GM19351 (cell line): ENCODE measurements at regions not wholly inside any gene's neighbourhood (a gene's known extent, or its start where the extent isn't known, plus 50 kb on each side); places are given as distances from the start of the nearest gene placed in this dataset.
"Not testable (repeated sequence)": the region's sequence is repeated elsewhere in the genome, so short reads cannot be mapped to it uniquely, and the experiment has no call there.

Experiments
- ATAC-seq: cut with Tn5 transposase; IDR thresholded peaks from one replicate; pipeline ENCODE4 v1.9.1; 2021; ENCODE audit warnings: mild to moderate bottlenecking, moderate library complexity; ENCODE audit not compliant: unreplicated experiment

- no peak for ATAC-seq
Observed at GRCh38 chr16:65375651-65376050, 253.8 kb upstream of the CDH11 start.

DNA sequence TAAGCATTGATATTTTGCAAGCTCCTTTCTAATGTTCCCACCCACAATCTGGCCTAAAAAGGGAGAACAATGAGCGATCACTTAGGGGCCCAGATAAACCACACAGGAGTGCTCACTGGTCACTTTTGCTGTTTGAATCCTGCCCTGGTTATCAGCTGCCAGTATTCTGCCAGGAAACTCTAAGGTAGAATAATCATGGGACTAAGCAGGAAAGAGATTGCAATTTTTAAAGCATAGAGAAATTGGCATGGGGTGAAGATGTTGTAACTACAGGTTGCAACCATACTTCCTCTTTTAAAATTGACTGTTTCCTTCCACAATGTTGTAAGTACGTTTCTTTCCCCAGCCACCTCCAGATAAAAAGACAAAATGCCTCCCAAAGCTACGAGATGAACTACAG lies 251.2 kb upstream of the CDH11 start:
- no peak for ATAC-seq

DNA sequence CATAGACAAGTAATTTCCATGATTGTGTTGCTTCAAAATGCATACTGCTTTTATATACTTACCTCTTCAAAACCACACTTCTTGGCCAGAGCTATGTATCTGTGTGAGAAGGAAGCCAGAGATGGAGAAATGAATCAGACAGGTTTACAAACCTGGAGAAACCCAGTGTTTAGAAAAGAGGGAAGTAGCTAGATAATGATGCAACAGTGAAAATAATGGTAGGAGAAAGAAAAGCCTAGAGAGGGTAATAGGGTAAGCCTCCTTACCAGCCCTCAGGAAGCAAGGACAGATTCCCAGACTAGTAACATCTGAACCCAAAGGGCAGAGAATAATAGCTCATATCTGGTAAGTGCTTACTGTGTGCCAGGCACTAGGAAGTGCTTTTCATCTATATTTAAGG lies 250.3 kb upstream of the CDH11 start:
- ATAC-seq: no peak

GRCh38 chr16:65365732-65366715 lies 244.2 kb upstream of the CDH11 start:
- no peak for ATAC-seq

DNA sequence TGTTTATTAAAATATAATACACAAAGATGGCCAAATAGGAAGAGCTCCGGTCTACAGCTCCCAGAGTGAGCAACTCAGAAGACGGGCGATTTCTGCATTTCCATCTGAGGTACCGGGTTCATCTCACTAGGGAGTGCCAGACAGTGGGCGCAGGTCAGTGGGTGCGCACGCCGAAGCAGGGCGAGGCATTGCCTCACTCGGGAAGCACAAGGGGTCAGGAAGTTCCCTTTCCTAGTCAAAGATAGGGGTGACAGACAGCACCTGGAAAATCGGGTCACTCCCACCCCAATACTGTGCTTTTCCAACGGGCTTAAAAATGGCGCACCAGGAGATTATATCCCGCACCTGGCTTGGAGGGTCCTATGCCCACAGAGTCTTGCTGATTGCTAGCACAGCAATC lies 234.9 kb upstream of the CDH11 start:
- ATAC-seq: not testable (repeated sequence)

GRCh38 chr16:65355706-65356105 lies 233.8 kb upstream of the CDH11 start:
- ATAC-seq: no peak

- no peak for ATAC-seq
Observed at GRCh38 chr16:65353183-65353582, 231.3 kb upstream of the CDH11 start.

DNA sequence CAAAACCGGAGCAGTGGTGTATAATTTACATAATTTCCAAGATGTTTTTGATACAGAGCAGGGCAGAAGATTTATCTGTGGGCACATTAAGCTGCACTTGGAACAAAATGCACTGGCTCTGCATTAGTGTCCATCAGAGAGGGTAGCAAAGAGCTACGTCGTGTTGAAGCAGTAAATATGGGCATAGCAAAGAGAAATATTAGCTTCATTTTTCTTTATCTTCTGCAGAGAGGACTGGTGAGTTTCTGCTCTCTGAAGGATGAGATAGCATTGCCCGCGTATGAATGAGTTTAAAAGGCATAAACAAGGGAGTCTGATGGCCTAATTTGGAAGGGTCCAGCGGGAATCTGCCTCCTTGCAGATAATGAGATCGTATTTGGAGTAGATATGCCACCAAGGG lies 227.8 kb upstream of the CDH11 start:
- no peak for ATAC-seq

DNA sequence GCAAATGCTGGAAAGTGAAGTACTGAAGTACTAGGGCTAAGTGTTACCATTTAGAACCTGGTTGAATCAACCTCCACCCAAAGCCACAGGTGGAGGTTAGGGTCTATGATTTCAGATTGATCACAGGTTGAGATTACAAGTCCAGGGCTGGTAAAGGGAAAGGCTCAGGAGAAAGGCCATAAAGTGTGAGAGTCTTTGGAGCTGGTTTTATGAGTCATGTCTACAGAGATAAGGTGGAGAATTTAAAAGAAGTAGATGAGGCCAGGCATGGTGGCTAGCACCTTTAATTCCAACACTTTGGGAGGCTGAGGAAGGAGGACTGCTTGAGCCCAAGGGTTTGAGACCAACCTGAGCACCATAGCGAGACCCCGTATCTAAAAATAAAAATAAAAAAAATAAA lies 221.7 kb upstream of the CDH11 start:
- no peak for ATAC-seq

GRCh38 chr16:65342231-65342866 lies 220.5 kb upstream of the CDH11 start:
- no peak for ATAC-seq

GRCh38 chr16:65339062-65339461 lies 217.2 kb upstream of the CDH11 start:
- ATAC-seq: no peak

DNA sequence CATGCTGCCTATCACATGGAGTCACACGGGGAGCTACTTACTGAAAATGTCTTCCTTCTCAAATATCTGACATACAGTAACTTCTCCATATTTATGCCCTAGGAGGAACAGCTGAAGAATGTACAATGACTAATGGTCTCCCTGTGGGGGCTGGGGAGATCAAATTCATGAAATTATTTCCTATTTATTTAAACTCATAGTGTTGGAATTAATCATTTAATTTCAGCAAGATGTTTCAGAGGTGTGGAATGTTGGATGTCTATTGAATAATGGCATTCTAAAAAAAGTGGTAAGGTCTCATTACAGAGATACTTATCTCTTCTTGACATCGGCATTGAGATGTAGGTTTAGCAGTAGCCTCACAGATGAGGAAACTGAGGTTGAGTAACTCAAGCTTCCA lies 214.3 kb upstream of the CDH11 start:
- ATAC-seq: no peak

DNA sequence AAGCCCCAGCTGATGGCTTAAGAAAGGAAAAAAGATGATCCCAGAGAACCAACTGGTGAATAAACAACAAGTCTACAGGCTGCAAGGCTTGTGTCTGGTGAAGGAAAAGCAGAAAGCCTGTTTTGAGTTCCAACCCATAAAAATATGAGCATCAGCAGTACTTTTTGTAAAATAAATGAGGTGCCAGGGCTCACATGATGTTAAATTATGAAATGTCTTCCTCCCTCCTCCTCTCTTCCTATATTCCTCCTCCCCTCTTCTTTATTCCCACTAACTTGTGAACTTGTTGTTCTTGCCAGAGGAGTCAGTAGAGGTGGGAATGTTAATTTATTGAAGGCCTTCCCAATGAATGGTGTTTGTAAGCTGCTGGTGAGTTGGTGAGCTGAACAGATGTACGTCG lies 212.2 kb upstream of the CDH11 start:
- no peak for ATAC-seq

GRCh38 chr16:65333283-65333682 lies 211.4 kb upstream of the CDH11 start:
- no peak for ATAC-seq

DNA sequence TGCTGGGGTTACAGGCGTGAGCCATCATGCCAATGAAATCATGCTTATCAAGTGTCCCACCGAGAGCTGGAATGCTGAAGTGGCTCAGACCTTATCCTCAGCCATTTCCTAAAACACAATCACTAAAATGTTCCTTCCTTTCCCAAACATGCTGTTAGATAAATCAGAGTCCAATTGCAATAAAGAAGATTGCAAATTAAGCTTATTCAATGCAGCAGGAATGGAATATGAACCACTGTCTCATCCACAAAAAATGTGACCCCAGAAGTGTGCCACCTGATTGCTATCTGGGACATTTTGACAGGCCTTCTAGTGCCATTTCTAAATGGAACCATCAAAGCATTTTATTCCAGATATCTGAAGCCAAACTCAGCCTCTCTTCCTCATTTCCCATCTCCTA lies 205.5 kb upstream of the CDH11 start:
- ATAC-seq: no peak

- ATAC-seq: no peak
Observed at GRCh38 chr16:65323655-65324237, 201.9 kb upstream of the CDH11 start.

GRCh38 chr16:65319621-65320231 lies 197.9 kb upstream of the CDH11 start:
- ATAC-seq: no peak

- ATAC-seq: no peak
Observed at GRCh38 chr16:65318590-65319257, 196.9 kb upstream of the CDH11 start.

DNA sequence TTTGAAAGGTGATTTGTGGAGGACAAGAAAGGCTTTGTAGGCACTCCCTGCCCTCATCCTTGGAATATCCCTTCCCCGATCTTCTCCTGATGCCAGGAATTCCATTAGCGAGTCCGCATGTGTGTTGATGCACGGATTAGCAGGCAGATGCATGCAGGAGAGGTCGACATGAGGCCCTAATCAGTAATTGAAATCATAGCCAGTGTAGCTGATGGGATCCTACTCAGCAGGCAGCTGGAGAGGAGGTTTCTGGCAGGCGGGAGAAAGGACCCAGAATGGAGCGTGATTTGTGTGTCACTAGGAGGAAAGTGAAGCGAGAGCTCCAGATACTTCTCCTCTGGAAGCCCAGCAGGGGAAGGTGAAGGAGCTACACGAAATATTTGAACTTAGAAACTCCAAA lies 196.3 kb upstream of the CDH11 start:
- ATAC-seq: no peak

DNA sequence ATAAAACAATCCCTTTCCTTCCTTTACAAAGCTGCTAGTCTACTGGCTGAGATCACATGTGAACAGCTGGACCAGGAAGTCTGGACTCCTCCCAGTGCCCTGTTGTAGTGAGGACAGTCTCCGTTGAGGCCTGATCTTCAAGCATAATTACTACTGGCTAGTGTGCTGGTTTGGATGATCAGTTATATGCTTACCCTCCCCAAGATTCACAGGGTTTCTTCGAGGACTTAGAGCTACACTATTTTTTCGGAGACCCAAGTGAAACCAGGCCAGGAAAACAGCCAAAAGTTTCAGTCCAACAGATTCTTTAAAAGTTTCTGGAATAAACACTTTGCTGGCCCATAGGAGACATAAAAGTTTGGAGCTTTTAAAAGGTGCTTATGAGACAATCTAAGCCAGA lies 194.9 kb upstream of the CDH11 start:
- no peak for ATAC-seq
